ENCODE measurements at regions not wholly inside any gene's neighbourhood (a gene's known extent, or its start where the extent isn't known, plus 50 kb on each side); places are given as distances from the start of the nearest gene placed in this dataset.

- H3K4me3 ChIP-seq (ENCODE audit: low read depth, low read length) = no peak overlapping the region
- H3K4me1 ChIP-seq = no peaks in the 10 kb centered on the region
- no peak for DNase-seq
- no peaks in the 10 kb centered on the region for H3K36me3 ChIP-seq
- H3K27me3 ChIP-seq = no peaks in the 10 kb centered on the region
- no peak for TF ChIP-seq CTCF (IDR thresholded peaks at IDR 0.05; ENCODE audit: low read depth, low read length)
- no peaks in the 10 kb centered on the region for H3K9me3 ChIP-seq
Measured at GRCh38 chr2:71773218-71773617, 319.9 kb downstream of the DYSF start.

DNA sequence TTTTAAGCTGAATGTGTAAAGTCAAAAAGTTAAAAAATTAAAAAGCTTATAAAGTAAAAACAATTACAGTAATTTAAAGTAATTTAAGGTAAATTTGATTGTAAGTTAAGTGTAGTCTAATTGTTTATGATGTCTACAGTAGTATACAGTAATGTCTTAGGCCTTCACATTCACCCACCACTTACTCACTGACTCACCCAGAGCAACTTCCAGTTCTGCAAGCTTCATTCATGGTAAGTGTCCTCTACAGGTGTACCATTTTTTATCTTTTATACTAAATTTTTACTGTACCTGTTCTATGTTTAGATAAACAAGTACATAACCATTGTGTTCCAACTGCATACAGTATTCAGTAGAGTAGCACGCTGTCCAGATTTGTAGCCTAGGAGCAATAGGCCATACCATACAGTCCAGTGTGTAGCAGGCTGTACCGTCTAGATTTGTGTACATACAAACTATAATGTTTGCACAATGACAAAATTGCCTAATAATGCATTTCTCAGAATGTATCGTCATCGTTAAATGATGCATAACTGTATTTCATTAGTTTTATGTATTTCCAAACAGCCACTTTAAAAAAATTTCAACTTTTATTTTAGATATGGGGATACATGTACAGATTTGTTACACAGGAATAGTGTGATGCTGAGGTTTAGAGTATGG, 319.3 kb downstream of the DYSF start:
- TF ChIP-seq CTCF (IDR thresholded peaks at IDR 0.05; ENCODE audit: low read depth, low read length) = no peak
- no peaks in the 10 kb centered on the region for H3K36me3 ChIP-seq
- DNase-seq = no peak
- no peaks in the 10 kb centered on the region for H3K4me1 ChIP-seq
- no peaks in the 10 kb centered on the region for H3K9me3 ChIP-seq
- H3K27me3 ChIP-seq = no peaks in the 10 kb centered on the region
- no peak overlapping the region for H3K4me3 ChIP-seq (ENCODE audit: low read depth, low read length)

DNA sequence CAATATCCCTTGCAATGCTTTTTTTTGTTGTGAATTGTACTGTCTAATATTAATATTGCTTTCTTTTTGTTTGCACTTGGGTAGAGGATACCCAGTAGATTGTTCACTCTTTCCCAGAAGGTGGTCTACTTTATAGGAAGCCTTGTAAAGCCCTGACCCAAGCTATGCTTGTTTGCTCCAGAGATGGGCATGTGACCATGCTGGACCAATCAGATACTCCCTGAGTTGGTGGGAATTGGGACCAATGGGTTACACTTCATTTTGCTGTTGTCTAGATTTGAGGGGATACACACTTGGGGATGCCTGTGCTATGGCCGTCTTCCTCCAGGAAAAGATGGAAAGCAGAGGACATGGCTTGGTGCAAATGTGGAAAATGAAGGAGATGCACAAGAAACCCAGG, 314.3 kb downstream of the DYSF start:
- H3K4me1 ChIP-seq = no peaks in the 10 kb centered on the region
- DNase-seq = no peak
- no peaks in the 10 kb centered on the region for H3K27me3 ChIP-seq
- no peaks in the 10 kb centered on the region for H3K9me3 ChIP-seq
- TF ChIP-seq CTCF (IDR thresholded peaks at IDR 0.05; ENCODE audit: low read depth, low read length) = no peak
- no peaks in the 10 kb centered on the region for H3K36me3 ChIP-seq
- no peak overlapping the region for H3K4me3 ChIP-seq (ENCODE audit: low read depth, low read length)

- no peaks in the 10 kb centered on the region for H3K9me3 ChIP-seq
- no peak for TF ChIP-seq CTCF (IDR thresholded peaks at IDR 0.05; ENCODE audit: low read depth, low read length)
- H3K4me3 ChIP-seq (ENCODE audit: low read depth, low read length) = no peak overlapping the region
- no peaks in the 10 kb centered on the region for H3K27me3 ChIP-seq
- no peaks in the 10 kb centered on the region for H3K36me3 ChIP-seq
- H3K4me1 ChIP-seq = no peaks in the 10 kb centered on the region
- DNase-seq = no peak
Measured at GRCh38 chr2:71759060-71759459, 305.7 kb downstream of the DYSF start.

GRCh38 chr2:71757351-71757750, 304.0 kb downstream of the DYSF start:
- no peak for DNase-seq
- no peaks in the 10 kb centered on the region for H3K36me3 ChIP-seq
- H3K9me3 ChIP-seq = no peaks in the 10 kb centered on the region
- no peaks in the 10 kb centered on the region for H3K4me1 ChIP-seq
- H3K27me3 ChIP-seq = no peaks in the 10 kb centered on the region
- no peak for TF ChIP-seq CTCF (IDR thresholded peaks at IDR 0.05; ENCODE audit: low read depth, low read length)
- no peak overlapping the region for H3K4me3 ChIP-seq (ENCODE audit: low read depth, low read length)

DNA sequence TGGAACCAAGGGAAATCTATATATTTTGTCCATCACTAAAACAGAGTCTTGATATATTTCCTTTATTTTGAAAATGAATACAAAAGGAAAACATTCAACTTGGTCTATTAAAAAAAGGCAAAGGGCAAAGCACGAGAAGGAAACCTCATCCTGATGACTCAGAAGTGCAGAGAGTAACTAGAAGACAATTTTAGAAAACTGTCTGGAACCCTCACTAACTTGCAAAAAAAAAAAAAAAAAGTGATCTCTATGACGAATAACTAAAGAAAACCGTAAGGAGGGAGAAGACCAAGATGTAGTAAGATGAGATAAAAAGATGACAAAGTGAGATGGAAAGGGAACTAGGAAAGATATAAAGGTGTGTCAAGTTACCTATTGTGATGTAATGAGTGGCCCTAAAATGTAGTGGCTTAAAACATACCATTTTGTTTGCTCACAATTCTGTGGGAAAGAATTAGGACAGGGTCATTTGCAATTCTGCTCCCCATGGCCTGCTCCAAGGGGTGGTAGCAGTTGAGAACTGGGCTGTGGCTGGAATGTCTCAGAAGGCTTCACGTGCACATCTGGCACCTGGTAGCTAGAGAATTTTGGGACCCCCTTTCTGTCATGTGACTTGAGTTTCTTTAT, 303.0 kb downstream of the DYSF start:
- Histone ChIP-seq H3K9me3 (no peaks in the 10 kb centered on the region), H3K27me3 (no peaks in the 10 kb centered on the region), H3K36me3 (no peaks in the 10 kb centered on the region), H3K4me3 (ENCODE audit: low read depth, low read length) (no peak overlapping the region), H3K4me1 (no peaks in the 10 kb centered on the region)
- TF ChIP-seq CTCF (IDR thresholded peaks at IDR 0.05; ENCODE audit: low read depth, low read length) = no peak
- no peak for DNase-seq

Measured in BE2C (cell line).